Hepatocyte (in vitro differentiated cells): ENCODE measurements at regions not wholly inside any gene's neighbourhood (a gene's known extent, or its start where the extent isn't known, plus 50 kb on each side); places are given as distances from the start of the nearest gene placed in this dataset.

ENCODE experiments used
- CTCF ChIP-seq: fragments of 200-600 bp; sonication (generic); IDR thresholded peaks from 2 replicates; pipeline ENCODE4 v1.5.1; 2016; ENCODE audit warnings: antibody characterized with exemption, mild to moderate bottlenecking; ENCODE audit not compliant: poor library complexity
- EZH2 ChIP-seq: fragments of 200-600 bp; sonication (generic); IDR thresholded peaks from 2 replicates; pipeline ENCODE4 v1.6.1; 2016; ENCODE audit warnings: antibody characterized with exemption, mild to moderate bottlenecking, borderline replicate concordance
- EZH2phosphoT487 ChIP-seq: fragments of 200-600 bp; sonication (generic); IDR thresholded peaks from one replicate; pipeline ENCODE4 v1.6.1; 2018; ENCODE audit warnings: antibody characterized with exemption, mild to moderate bottlenecking, low read depth, moderate library complexity; ENCODE audit not compliant: unreplicated experiment, severe bottlenecking

- TF ChIP-seq EZH2 (no peak), CTCF (no peak), EZH2phosphoT487 (no peak)
Observed at GRCh38 chr1:4019147-4019521, 119.1 kb upstream of the C1orf174 start.
